HEK293 (cell line): ENCODE measurements at regions not wholly inside any gene's neighbourhood (a gene's known extent, or its start where the extent isn't known, plus 50 kb on each side); places are given as distances from the start of the nearest gene placed in this dataset.

Experiments
- CTCF ChIA-PET: fragments of 350-600 bp; formaldehyde crosslinking; extraction: SDS; loops from one replicate; lab custom pipeline; 2021; ENCODE audit warnings: antibody characterized with exemption; lab: Yijun Ruan, JAX
- POLR2A ChIA-PET: fragments of 300-600 bp; formaldehyde crosslinking; extraction: SDS; loops from one replicate; lab custom pipeline; 2020; ENCODE audit warnings: antibody characterized with exemption, inconsistent platforms; lab: Yijun Ruan, JAX
- H3K27ac ChIP-seq: fragments of 200-500 bp; sonication (Bioruptor generic); 2 replicates; pipeline ENCODE4 v1.5.1; 2014; ENCODE audit warnings: low read depth, low read length, control low read depth, inconsistent platforms; ENCODE audit errors: extremely low read depth
- H3K36me3 ChIP-seq, 2 experiments: fragments of 200-500 bp in 1 of 2; sonication (Bioruptor generic) in 1 of 2; 1 replicate in 1 of 2; 2 replicates in 1 of 2; pipeline ENCODE4 v1.5.1; 2014 to 2017; ENCODE audit warnings: inconsistent platforms in 2 of 2, low read length in 2 of 2; ENCODE audit not compliant: control insufficient read depth in 2 of 2, insufficient read depth in 1 of 2
- H3K4me1 ChIP-seq: fragments of 200-500 bp; sonication (Bioruptor generic); 2 replicates; pipeline ENCODE4 v1.5.1; 2014; ENCODE audit warnings: mild to moderate bottlenecking, low read length, inconsistent platforms; ENCODE audit not compliant: control insufficient read depth, insufficient read depth
- H3K4me3 ChIP-seq: 2 replicates; pipeline ENCODE4 v1.5.1; 2011; ENCODE audit warnings: low read depth, mild to moderate bottlenecking, control low read depth, low read length, moderate library complexity
- H3K9me3 ChIP-seq: fragments of 200-500 bp; sonication (Bioruptor generic); 2 replicates; pipeline ENCODE4 v1.5.1; 2014; ENCODE audit warnings: low read depth, low read length, inconsistent platforms; ENCODE audit not compliant: control insufficient read depth, insufficient read depth
- BCL6B ChIP-seq: fragments of 450-650 bp; formaldehyde crosslinking; IDR thresholded peaks from 2 replicates; pipeline ENCODE4 v1.5.1; 2017; ENCODE audit warnings: missing biosample characterization, missing genetic modification characterization
- HIC1 ChIP-seq: fragments of 450-650 bp; formaldehyde crosslinking; IDR thresholded peaks from 2 replicates; pipeline ENCODE4 v1.5.1; 2016; ENCODE audit warnings: missing biosample characterization, missing genetic modification characterization
- KLF1 ChIP-seq: fragments of 450-650 bp; formaldehyde crosslinking; IDR thresholded peaks from 2 replicates; pipeline ENCODE4 v1.5.1; 2016; ENCODE audit warnings: missing biosample characterization, missing genetic modification characterization
- MEIS1 ChIP-seq: sonication (generic); formaldehyde crosslinking; IDR thresholded peaks from 2 replicates; pipeline ENCODE4 v1.8.1; 2022; ENCODE audit warnings: missing genetic modification reagents, mild to moderate bottlenecking, borderline replicate concordance
- MZF1 ChIP-seq: fragments of 450-650 bp; formaldehyde crosslinking; IDR thresholded peaks from 2 replicates; pipeline ENCODE4 v1.5.1; 2017; ENCODE audit warnings: missing biosample characterization, missing genetic modification characterization, borderline replicate concordance
- PRDM6 ChIP-seq: fragments of 450-650 bp; formaldehyde crosslinking; IDR thresholded peaks from 2 replicates; pipeline ENCODE4 v1.5.1; 2017; ENCODE audit warnings: missing biosample characterization, missing genetic modification characterization
- RBAK ChIP-seq: fragments of 450-650 bp; formaldehyde crosslinking; IDR thresholded peaks from 2 replicates; pipeline ENCODE4 v1.5.1; 2016; ENCODE audit warnings: missing biosample characterization, missing genetic modification characterization
- REST ChIP-seq: fragments of 450-650 bp; formaldehyde crosslinking; IDR thresholded peaks from 2 replicates; pipeline ENCODE4 v1.5.1; 2016; ENCODE audit warnings: missing biosample characterization, missing genetic modification characterization
- ZBTB44 ChIP-seq: fragments of 450-650 bp; IDR thresholded peaks from 2 replicates; pipeline ENCODE4 v1.5.1; 2018; ENCODE audit warnings: missing biosample characterization, mild to moderate bottlenecking, missing genetic modification characterization
- ZBTB8A ChIP-seq: fragments of 450-650 bp; formaldehyde crosslinking; IDR thresholded peaks from 2 replicates; pipeline ENCODE4 v1.5.1; 2016; ENCODE audit warnings: missing biosample characterization, missing genetic modification characterization
- ZNF10 ChIP-seq: fragments of 450-650 bp; formaldehyde crosslinking; IDR thresholded peaks from 2 replicates; pipeline ENCODE4 v1.5.1; 2017; ENCODE audit warnings: missing biosample characterization, missing genetic modification characterization
- ZNF146 ChIP-seq: fragments of 450-650 bp; formaldehyde crosslinking; IDR thresholded peaks from 2 replicates; pipeline ENCODE4 v1.5.1; 2016; ENCODE audit warnings: missing biosample characterization, missing genetic modification characterization
- ZNF16 ChIP-seq: fragments of 450-650 bp; formaldehyde crosslinking; IDR thresholded peaks from 2 replicates; pipeline ENCODE4 v1.5.1; 2016; ENCODE audit warnings: low read depth, missing biosample characterization, missing genetic modification characterization
- ZNF174 ChIP-seq: fragments of 450-650 bp; formaldehyde crosslinking; IDR thresholded peaks from 2 replicates; pipeline ENCODE4 v1.5.0; 2017; ENCODE audit warnings: missing biosample characterization, mild to moderate bottlenecking, missing genetic modification characterization
- ZNF426 ChIP-seq: fragments of 450-650 bp; formaldehyde crosslinking; IDR thresholded peaks from 2 replicates; pipeline ENCODE4 v1.5.1; 2017; ENCODE audit warnings: missing biosample characterization, missing genetic modification characterization, mild to moderate bottlenecking, inconsistent platforms, moderate library complexity
- ZNF518A ChIP-seq: fragments of 450-650 bp; formaldehyde crosslinking; conservative IDR thresholded peaks from 2 replicates; pipeline ENCODE4 v1.5.1; 2016; ENCODE audit warnings: low read depth, missing biosample characterization, missing genetic modification characterization
- ZNF645 ChIP-seq: fragments of 450-650 bp; formaldehyde crosslinking; IDR thresholded peaks from 2 replicates; pipeline ENCODE4; 2016; ENCODE audit warnings: missing biosample characterization, missing genetic modification characterization
- ZNF654 ChIP-seq: fragments of 450-650 bp; formaldehyde crosslinking; IDR thresholded peaks from 2 replicates; pipeline ENCODE4 v1.5.1; 2016; ENCODE audit warnings: low read depth, missing biosample characterization, missing genetic modification characterization
- ZNF664 ChIP-seq: fragments of 450-650 bp; formaldehyde crosslinking; IDR thresholded peaks from 2 replicates; pipeline ENCODE4 v1.5.1; 2016; ENCODE audit warnings: missing biosample characterization, missing genetic modification characterization
- ZNF677 ChIP-seq: fragments of 450-650 bp; IDR thresholded peaks from 2 replicates; pipeline ENCODE4 v1.5.0; 2018; ENCODE audit warnings: missing biosample characterization, mild to moderate bottlenecking, missing genetic modification characterization, moderate library complexity

GRCh38 chr16:59635674-59636073 lies 901.6 kb upstream of the GOT2 start (continued):
- TF ChIP-seq REST (tag by site-specific recombination) (no peak), ZBTB44 (tag by site-specific recombination) (no peak), ZNF645 (tag by site-specific recombination) (no peak), HIC1 (tag by site-specific recombination) (no peak), ZBTB8A (tag by site-specific recombination) (no peak), ZNF426 (tag by site-specific recombination) (no peak)

GRCh38 chr16:59634951-59635350 lies 900.8 kb upstream of the GOT2 start:
- Histone ChIP-seq H3K4me3 (no peak overlapping the region), H3K36me3 (no peaks in the 10 kb centered on the region), H3K9me3 (no peaks in the 10 kb centered on the region), H3K4me1 (no peaks in the 10 kb centered on the region), H3K27ac (no peak overlapping the region)
- ChIA-PET CTCF (no interaction called here), POLR2A (no interaction called here)
- TF ChIP-seq PRDM6 (tag by site-specific recombination) (no peak), ZNF174 (tag by site-specific recombination) (no peak), ZNF677 (tag by site-specific recombination) (no peak), ZNF10 (tag by site-specific recombination) (no peak), RBAK (tag by site-specific recombination) (no peak), MZF1 (tag by site-specific recombination) (no peak), ZNF146 (tag by site-specific recombination) (no peak), ZNF654 (no peak), ZNF16 (tag by site-specific recombination) (no peak), MEIS1 (CRISPR knock-in tag) (no peak), BCL6B (tag by site-specific recombination) (no peak), KLF1 (no peak), ZNF664 (tag by site-specific recombination) (no peak), ZNF518A (tag by site-specific recombination) (no peak)
